Ovary (tissue), 7 donors: ENCODE measurements at regions not wholly inside any gene's neighbourhood (a gene's known extent, or its start where the extent isn't known, plus 50 kb on each side); places are given as distances from the start of the nearest gene placed in this dataset.
"Not testable (repeated sequence)": the region's sequence is repeated elsewhere in the genome, so short reads cannot be mapped to it uniquely, and the experiment has no call there.

ENCODE experiments used
- DNase-seq, 5 donors: peaks; one replicate each; pipeline ENCODE4 v3.0.0-alpha.2; 2019 to 2020
- H3K27ac ChIP-seq, 2 donors: fragments of 200-600 bp; one replicate each; pipeline versions ENCODE4 v1.5.1 to v1.8.0; 2019 to 2022
- H3K27me3 ChIP-seq: fragments of 200-600 bp; one replicate; pipeline ENCODE4 v1.8.0; 2022
- H3K36me3 ChIP-seq: fragments of 200-600 bp; sonication (generic); one replicate; pipeline ENCODE4 v1.5.1; 2019
- H3K4me1 ChIP-seq: one replicate; pipeline ENCODE4 v1.8.1; 2013; ENCODE audit warnings: mild to moderate bottlenecking, moderate library complexity; ENCODE audit not compliant: insufficient read depth
- H3K4me3 ChIP-seq: fragments of 200-600 bp; sonication (generic); one replicate; pipeline ENCODE4 v1.5.1; 2017
- H3K9me3 ChIP-seq, 2 donors: fragments of 200-600 bp in 1 of 2; sonication (generic) in 1 of 2; one replicate each; pipeline versions ENCODE4 v1.5.1 to v1.8.1; 2013 to 2019; ENCODE audit warnings: mild to moderate bottlenecking in 1 of 2, moderate library complexity in 1 of 2
- CTCF ChIP-seq, 3 donors: fragments of 450-650 bp in 2 of 3; fragments of 200-600 bp in 1 of 3; IDR thresholded peaks; one replicate each; pipeline versions ENCODE4 v1.5.1 to v1.8.0; 2016 to 2022; ENCODE audit warnings: antibody characterized with exemption in 3 of 3, mild to moderate bottlenecking in 1 of 3
- EP300 ChIP-seq: sonication (generic); formaldehyde crosslinking; IDR thresholded peaks from one replicate; pipeline ENCODE4 v1.6.1; 2017; ENCODE audit warnings: antibody characterized with exemption
- POLR2A ChIP-seq: fragments of 450-650 bp; IDR thresholded peaks from one replicate; pipeline ENCODE4 v1.6.1; 2017; ENCODE audit warnings: antibody characterized with exemption, mild to moderate bottlenecking, moderate library complexity
- WGBS, 3 donors: extraction: QIAGEN DNeasy Blood & Tissue Kit in 1 of 3; methylation state at CpG; one replicate each; pipeline versions ENCODE4 v1.1.5 to v1.1.7; 2013 to 2017; 5-methylcytosine and 5-hydroxymethylcytosine counted together
- intact Hi-C, 4 donors: fragments of 100-400 bp; cut with DNase I; formaldehyde crosslinking; loops; one replicate each; pipeline versions ENCODE4 v1.11.0 to v1.15.1; 2022 to 2023
- donor health status: DM: no; HTN: no; CAD: no; lungs with moderate emphysema.
- donor health status: DM: no; HTN: no; CAD: no.
- donor health status: Bipolar disorder and iron deficiency.
- donor health status: DM: no; HTN: no; CAD: no.
- donor health status: DM: yes; HTN: yes; CAD: no.

- 45 to 61% (median 60%) methylated on average over 2 of the region's 2 CpGs for WGBS, 3 donors
- no peaks in the 10 kb centered on the region for H3K27me3 ChIP-seq
- H3K9me3 ChIP-seq, result no peaks in the 10 kb centered on the region
- DNase-seq, result no peak
- TF ChIP-seq POLR2A, result no peak
- TF ChIP-seq CTCF (IDR thresholded peaks at IDR 0.05), result no peak
- TF ChIP-seq EP300, result no peak
- no peak overlapping the region for H3K4me3 ChIP-seq
- intact Hi-C loops, result no loop called here
- H3K36me3 ChIP-seq, result no peaks in the 10 kb centered on the region
- no peaks in the 10 kb centered on the region for H3K4me1 ChIP-seq
- no peak overlapping the region for H3K27ac ChIP-seq
These were observed 155.1 kb upstream of the SEMA3D start for GRCh38 chr7:85341973-85342372.

- H3K9me3 ChIP-seq, result no peaks in the 10 kb centered on the region
- intact Hi-C loops, result no loop called here
- no peak for DNase-seq
- H3K27ac ChIP-seq, result no peak overlapping the region
- no peaks in the 10 kb centered on the region for H3K27me3 ChIP-seq
- H3K4me3 ChIP-seq, result no peak overlapping the region
- 66 to 89% (median 77%) methylated on average over 1 of the region's 1 CpG for WGBS, 3 donors
- no peak for TF ChIP-seq EP300
- H3K36me3 ChIP-seq, result no peaks in the 10 kb centered on the region
- no peaks in the 10 kb centered on the region for H3K4me1 ChIP-seq
These were observed 154.3 kb upstream of the SEMA3D start for GRCh38 chr7:85341121-85341520.

- DNase-seq, result no peak
- H3K36me3 ChIP-seq, result no peaks in the 10 kb centered on the region
- no peaks in the 10 kb centered on the region for H3K9me3 ChIP-seq
- TF ChIP-seq EP300 (no peak), CTCF (IDR thresholded peaks at IDR 0.05) (no peak), POLR2A (no peak)
- H3K4me3 ChIP-seq, result no peak overlapping the region
- no peaks in the 10 kb centered on the region for H3K4me1 ChIP-seq
- no peaks in the 10 kb centered on the region for H3K27me3 ChIP-seq
- H3K27ac ChIP-seq, result no peak overlapping the region
- intact Hi-C loops, result no loop called here
- WGBS, 3 donors, result 17 to 59% (median 17%) methylated on average over 1 of the region's 1 CpG
These were observed 149.2 kb upstream of the SEMA3D start for GRCh38 chr7:85336086-85336485.

- H3K4me3 ChIP-seq, H3K4me1 ChIP-seq, H3K27me3 ChIP-seq, intact Hi-C loops, DNase-seq, H3K9me3 ChIP-seq, H3K36me3 ChIP-seq, H3K27ac ChIP-seq: not testable (repeated sequence)
- WGBS, 3 donors, result 80 to 91% (median 89%) methylated on average over 14 to 15 of the region's 15 CpGs
These were observed 148.3 kb upstream of the SEMA3D start for GRCh38 chr7:85335113-85335512.

- H3K36me3 ChIP-seq, result no peaks in the 10 kb centered on the region
These were observed 141.7 kb upstream of the SEMA3D start for GRCh38 chr7:85328456-85328998.

More at GRCh38 chr7:85328456-85328998, 141.7 kb upstream of the SEMA3D start:
- no peak for DNase-seq
- Histone ChIP-seq H3K4me1 (no peaks in the 10 kb centered on the region), H3K27me3 (no peaks in the 10 kb centered on the region), H3K9me3 (no peaks in the 10 kb centered on the region), H3K4me3 (no peak overlapping the region), H3K27ac (no peak overlapping the region)
- intact Hi-C loops, result no loop called here
- 65 to 80% (median 67%) methylated on average over 3 of the region's 3 CpGs for whole genome bisulfite sequencing, 3 donors
- no peak for TF ChIP-seq POLR2A
- no peak for TF ChIP-seq CTCF (IDR thresholded peaks at IDR 0.05)
- TF ChIP-seq EP300, result no peak
